Bronchial epithelial cell (primary cell): ENCODE measurements at regions not wholly inside any gene's neighbourhood (a gene's known extent, or its start where the extent isn't known, plus 50 kb on each side); places are given as distances from the start of the nearest gene placed in this dataset.
A peak's percentile ranks its signal among the peaks of the same experiment; 100 is the strongest.

Experiments
- DNase-seq: peaks from one replicate; pipeline ENCODE4 v3.0.0-alpha.2; 2010; ENCODE audit warnings: low read depth
- FAIRE-seq: peaks from 2 replicates; lab custom pipeline; 2011; peaks lifted over from hg19 to GRCh38; lab: Jason Lieb, UNC
- H3K27me3 ChIP-seq: 2 replicates; pipeline ENCODE4 v1.5.1; 2011; ENCODE audit warnings: low read length; ENCODE audit not compliant: control insufficient read depth, insufficient read depth
- H3K36me3 ChIP-seq: 2 replicates; pipeline ENCODE4 v1.5.1; 2011; ENCODE audit warnings: low read length; ENCODE audit not compliant: control insufficient read depth, insufficient read depth
- H3K4me3 ChIP-seq: 2 replicates; pipeline ENCODE4 v1.5.1; 2011; ENCODE audit warnings: mild to moderate bottlenecking, low read depth, low read length, control low read depth
- CTCF ChIP-seq: IDR thresholded peaks from 2 replicates; pipeline ENCODE4 v1.5.1; 2011; ENCODE audit warnings: mild to moderate bottlenecking, moderate library complexity, low read length, control low read depth, inconsistent platforms; ENCODE audit not compliant: insufficient read depth, severe bottlenecking

GRCh38 chr10:108852211-108852610, 1071.1 kb downstream of the XPNPEP1 start:
- no peak for TF ChIP-seq CTCF
- Histone ChIP-seq H3K36me3 (no peaks in the 10 kb centered on the region), H3K27me3 (no peaks in the 10 kb centered on the region), H3K4me3 (no peak overlapping the region)
- DNase-seq (no peak), FAIRE-seq (no peak)

- Histone ChIP-seq H3K36me3 (no peaks in the 10 kb centered on the region), H3K27me3 (no peaks in the 10 kb centered on the region), H3K4me3 (no peak overlapping the region)
- no peak for FAIRE-seq
- no peak for TF ChIP-seq CTCF
- DNase-seq, result no peak
These were observed 1073.0 kb downstream of the XPNPEP1 start for GRCh38 chr10:108850138-108850854.

- H3K27me3 ChIP-seq, result no peaks in the 10 kb centered on the region
- FAIRE-seq, result no peak
- TF ChIP-seq CTCF, result no peak
- no peaks in the 10 kb centered on the region for H3K36me3 ChIP-seq
- no peak overlapping the region for H3K4me3 ChIP-seq
- no peak for DNase-seq
These were observed 1073.6 kb downstream of the XPNPEP1 start for GRCh38 chr10:108849688-108850087.

- Histone ChIP-seq H3K4me3 (no peak overlapping the region), H3K27me3 (no peaks in the 10 kb centered on the region), H3K36me3 (no peaks in the 10 kb centered on the region)
- FAIRE-seq, result no peak
- no peak for DNase-seq
- no peak for TF ChIP-seq CTCF
These were observed 1074.1 kb downstream of the XPNPEP1 start for GRCh38 chr10:108849186-108849585.

- FAIRE-seq (no peak), DNase-seq (peak; percentile 12)
- Histone ChIP-seq H3K36me3 (no peaks in the 10 kb centered on the region), H3K4me3 (no peak overlapping the region), H3K27me3 (no peaks in the 10 kb centered on the region)
- TF ChIP-seq CTCF, result no peak
These were observed 1075.3 kb downstream of the XPNPEP1 start for GRCh38 chr10:108848046-108848445.

GRCh38 chr10:108840944-108841343, 1082.4 kb downstream of the XPNPEP1 start:
- H3K27me3 ChIP-seq, result no peaks in the 10 kb centered on the region
- FAIRE-seq (no peak), DNase-seq (no peak)
- H3K4me3 ChIP-seq, result no peak overlapping the region
- TF ChIP-seq CTCF, result no peak
- no peaks in the 10 kb centered on the region for H3K36me3 ChIP-seq
